GM18858 (cell line): ENCODE measurements at regions not wholly inside any gene's neighbourhood (a gene's known extent, or its start where the extent isn't known, plus 50 kb on each side); places are given as distances from the start of the nearest gene placed in this dataset.
"Not testable (repeated sequence)": the region's sequence is repeated elsewhere in the genome, so short reads cannot be mapped to it uniquely, and the experiment has no call there.

Experiments
- ATAC-seq: cut with Tn5 transposase; IDR thresholded peaks from one replicate; pipeline ENCODE4 v1.9.1; 2021; ENCODE audit not compliant: unreplicated experiment

- peak; percentile 68 for ATAC-seq
These were observed 90.2 kb upstream of the KLF6 start for GRCh38 chr10:3874990-3875841.

GRCh38 chr10:3874610-3874989 lies 89.6 kb upstream of the KLF6 start:
- ATAC-seq: not testable (repeated sequence)

GRCh38 chr10:3873728-3874461 lies 88.9 kb upstream of the KLF6 start:
- peak; percentile 65 for ATAC-seq

- ATAC-seq: no peak
These were observed 87.8 kb upstream of the KLF6 start for GRCh38 chr10:3872712-3873329.

- ATAC-seq: no peak
These were observed 86.5 kb upstream of the KLF6 start for GRCh38 chr10:3871424-3871996.

- no peak for ATAC-seq
These were observed 84.0 kb upstream of the KLF6 start for GRCh38 chr10:3869036-3869435.

GRCh38 chr10:3868271-3868664 lies 83.3 kb upstream of the KLF6 start:
- ATAC-seq: peak; percentile 34

GRCh38 chr10:3867454-3868270 lies 82.7 kb upstream of the KLF6 start:
- no peak for ATAC-seq

- ATAC-seq: no peak
These were observed 81.3 kb upstream of the KLF6 start for GRCh38 chr10:3866332-3866731.

GRCh38 chr10:3865565-3865964 lies 80.6 kb upstream of the KLF6 start:
- ATAC-seq: peak; percentile 27

- no peak for ATAC-seq
These were observed 76.8 kb upstream of the KLF6 start for GRCh38 chr10:3861795-3862194.

GRCh38 chr10:3858051-3858845 lies 73.2 kb upstream of the KLF6 start:
- ATAC-seq: no peak

GRCh38 chr10:3857318-3857717 lies 72.3 kb upstream of the KLF6 start:
- no peak for ATAC-seq

- ATAC-seq: no peak
These were observed 71.6 kb upstream of the KLF6 start for GRCh38 chr10:3856593-3856992.

- ATAC-seq: no peak
These were observed 68.7 kb upstream of the KLF6 start for GRCh38 chr10:3853547-3854303.

- no peak for ATAC-seq
These were observed 68.0 kb upstream of the KLF6 start for GRCh38 chr10:3853016-3853415.

GRCh38 chr10:3852147-3852904 lies 67.3 kb upstream of the KLF6 start:
- ATAC-seq: peak; percentile 85
